Activated T-helper 1 cell treated with anti-CD3 and anti-CD28 coated beads, Interleukin-12 subunit alpha, Interleukin-12 subunit beta, Interleukin-2, Interleukin-4 antibody, amounts not matched to agents 30 ng/mL and 10 ng/mL and 1 ng/mL, durations not matched to agents 14 hours and 24 hours and 36 hours (primary cell): ENCODE measurements at regions not wholly inside any gene's neighbourhood (a gene's known extent, or its start where the extent isn't known, plus 50 kb on each side); places are given as distances from the start of the nearest gene placed in this dataset.

ENCODE experiments used
- DNase-seq: peaks from one replicate; pipeline ENCODE4 v3.0.0; 2021; ENCODE audit warnings: low spot score
- H3K27ac Mint-ChIP-seq: one replicate; pipeline ENCODE4 v1.8.0; 2021; ENCODE audit warnings: mild to moderate bottlenecking, mixed read lengths
- H3K27me3 Mint-ChIP-seq: one replicate; pipeline ENCODE4 v1.8.0; 2022; ENCODE audit warnings: mild to moderate bottlenecking, moderate library complexity, mixed read lengths; ENCODE audit not compliant: insufficient read depth
- H3K36me3 Mint-ChIP-seq: one replicate; pipeline ENCODE4 v1.8.0; 2021; ENCODE audit warnings: low read depth, mixed read lengths
- H3K4me1 Mint-ChIP-seq: one replicate; pipeline ENCODE4 v1.8.0; 2021; ENCODE audit warnings: low read depth, mixed read lengths
- H3K4me3 Mint-ChIP-seq: one replicate; pipeline ENCODE4 v1.8.0; 2021; ENCODE audit warnings: mild to moderate bottlenecking, moderate library complexity, mixed read lengths
- H3K9me3 Mint-ChIP-seq: one replicate; pipeline ENCODE4 v1.8.0; 2021; ENCODE audit warnings: mixed read lengths
- intact Hi-C: fragments of 100-400 bp; cut with micrococcal nuclease; formaldehyde crosslinking; loops from one replicate; pipeline ENCODE4 v1.15.1; 2024

DNA sequence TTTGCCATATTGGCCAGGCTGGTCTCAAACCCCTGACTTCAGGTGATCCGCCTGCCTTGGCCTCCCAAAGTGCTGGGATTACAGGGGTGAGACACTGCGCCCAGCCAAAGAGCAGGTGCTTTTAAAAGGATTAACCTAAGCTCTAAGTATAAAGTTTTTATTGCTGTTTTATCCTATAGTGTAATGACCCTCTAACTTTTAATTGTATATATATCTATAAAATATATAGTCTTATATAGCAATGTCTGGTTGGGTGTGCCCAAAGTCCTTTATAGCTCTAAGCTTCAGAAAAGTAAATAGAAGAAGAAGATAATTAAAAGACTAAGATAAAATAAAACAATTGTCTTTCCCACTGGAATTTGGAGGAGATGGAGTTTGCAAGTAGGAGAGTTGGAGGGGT is 73.8 kb upstream of the ATP5PO start:
- Mint-ChIP-seq H3K27me3 (no peaks in the 10 kb centered on the region), H3K27ac (no peak overlapping the region), H3K36me3 (peaks cover 15% of the 10 kb centered on the region), H3K4me3 (no peak overlapping the region), H3K4me1 (peaks cover 18% of the 10 kb centered on the region), H3K9me3 (peaks cover 12% of the 10 kb centered on the region)
- no peak for DNase-seq
- intact Hi-C loops, result no loop called here

DNA sequence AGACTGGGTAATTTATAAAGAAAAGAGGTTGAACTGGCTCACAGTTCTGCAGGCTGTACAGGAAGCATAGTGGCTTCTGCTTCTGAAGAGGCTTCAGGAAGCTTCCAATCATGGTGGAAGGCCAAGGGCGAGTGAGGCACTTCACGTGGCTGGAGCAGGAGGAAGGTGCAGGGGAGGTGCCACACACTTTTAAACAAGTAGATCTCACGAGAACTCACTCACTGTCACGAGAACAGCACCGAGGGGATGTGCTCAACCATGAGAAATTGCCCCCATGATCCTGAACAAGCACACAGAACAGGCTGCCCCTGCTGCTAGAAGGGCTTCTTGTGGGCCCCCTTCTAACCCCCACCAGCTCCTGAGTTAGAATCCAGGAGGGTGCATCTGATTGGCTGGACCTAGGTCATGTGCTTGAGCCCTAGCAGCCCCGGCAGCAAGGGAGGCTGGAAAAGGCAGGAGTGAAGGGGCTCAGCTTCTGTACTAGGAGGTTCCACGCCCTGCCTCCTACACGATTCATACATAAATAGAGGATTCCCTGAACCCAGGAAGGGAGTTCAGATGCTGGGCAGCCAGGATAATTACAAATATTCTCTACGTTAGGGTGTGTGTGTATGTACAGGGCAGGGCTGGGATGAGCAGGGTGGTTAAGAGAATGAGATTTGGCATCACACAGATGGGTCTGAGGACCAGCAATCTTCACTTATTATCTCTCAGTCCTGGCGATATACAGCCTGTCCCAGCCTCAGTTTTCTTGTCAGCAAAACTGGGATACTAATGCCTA is 72.8 kb upstream of the ATP5PO start:
- no peak for DNase-seq
- Mint-ChIP-seq H3K4me1 (peaks cover 21% of the 10 kb centered on the region), H3K9me3 (peaks cover 12% of the 10 kb centered on the region), H3K27ac (no peak overlapping the region), H3K4me3 (no peak overlapping the region), H3K36me3 (peaks cover 16% of the 10 kb centered on the region), H3K27me3 (no peaks in the 10 kb centered on the region)
- intact Hi-C loops, result no loop called here

GRCh38 chr21:33987461-33987860 is 71.9 kb upstream of the ATP5PO start:
- H3K27ac Mint-ChIP-seq, result no peak overlapping the region
- H3K9me3 Mint-ChIP-seq, result peaks cover 11% of the 10 kb centered on the region
- no peak overlapping the region for H3K4me3 Mint-ChIP-seq
- peaks cover 16% of the 10 kb centered on the region for H3K36me3 Mint-ChIP-seq
- H3K27me3 Mint-ChIP-seq, result no peaks in the 10 kb centered on the region
- intact Hi-C loops, result no loop called here
- H3K4me1 Mint-ChIP-seq, result peaks cover 21% of the 10 kb centered on the region
- DNase-seq, result no peak

DNA sequence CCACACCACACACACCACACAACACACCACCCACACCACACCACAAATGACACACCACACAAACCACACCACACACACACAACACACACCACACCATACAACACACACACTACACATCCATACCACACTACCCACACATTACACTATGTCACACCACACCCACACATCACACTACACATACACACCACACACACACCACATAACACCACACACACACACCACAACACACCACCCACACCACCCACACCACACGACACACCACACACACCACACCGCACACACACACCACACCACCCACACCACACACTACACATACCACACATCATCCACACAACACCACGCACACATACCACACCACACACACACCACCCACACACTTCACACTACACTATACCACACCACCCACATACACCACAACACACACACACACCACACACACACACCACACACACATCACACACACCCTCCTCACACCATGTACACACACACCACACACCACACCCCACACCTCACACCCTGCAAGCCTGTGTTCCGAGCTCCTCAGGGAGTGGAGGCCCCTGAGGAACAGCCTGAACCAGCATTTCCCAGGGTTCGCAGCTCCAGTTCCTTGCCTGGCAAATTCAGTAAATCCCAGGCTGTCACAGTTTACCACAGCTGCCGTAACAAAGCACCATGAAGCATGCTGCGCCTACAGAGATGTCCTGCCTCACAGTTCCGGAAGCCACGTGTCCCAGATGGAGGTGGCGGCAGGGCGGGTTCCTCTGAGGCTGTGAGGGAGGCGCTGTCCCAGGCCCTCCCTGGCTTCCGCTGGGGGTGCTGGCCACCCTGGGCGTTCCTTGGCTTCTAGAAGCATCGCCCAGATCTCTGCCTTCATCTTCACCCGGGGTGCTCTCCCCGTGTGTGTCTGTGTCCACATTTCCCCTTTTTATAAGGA is 69.8 kb upstream of the ATP5PO start:
- no peak for DNase-seq
- Mint-ChIP-seq H3K4me3 (peak overlapping the region; percentile 53), H3K27me3 (no peaks in the 10 kb centered on the region), H3K27ac (peak overlapping the region; percentile 83), H3K36me3 (peaks cover 19% of the 10 kb centered on the region), H3K4me1 (peaks cover 33% of the 10 kb centered on the region), H3K9me3 (peaks cover 7% of the 10 kb centered on the region)
- intact Hi-C loops, result no loop called here

DNA sequence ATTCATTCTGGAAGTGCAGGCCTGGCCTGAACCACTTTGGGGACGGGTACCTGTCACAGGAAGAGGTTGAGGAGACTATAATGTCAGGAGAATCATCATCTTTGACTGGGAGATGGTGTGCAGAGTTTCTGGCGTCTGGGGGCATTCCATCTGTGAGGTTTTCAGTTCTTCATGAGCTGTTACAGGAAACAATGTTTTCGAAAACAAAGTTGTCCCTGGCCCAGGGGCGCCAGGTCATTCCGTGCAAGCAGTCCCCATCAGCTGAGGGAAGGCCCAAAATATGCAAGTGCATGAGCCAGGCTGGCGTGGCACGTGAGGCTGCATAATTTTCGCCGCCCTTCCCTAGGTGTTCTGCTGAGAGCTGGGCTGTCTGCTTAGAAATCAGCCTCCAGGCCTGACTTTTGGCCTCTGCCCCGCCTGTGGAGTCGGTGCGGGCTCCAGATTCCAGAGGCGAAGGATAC is 68.4 kb upstream of the ATP5PO start:
- Mint-ChIP-seq H3K4me1 (peaks cover 40% of the 10 kb centered on the region), H3K27ac (no peak overlapping the region), H3K36me3 (peaks cover 21% of the 10 kb centered on the region), H3K4me3 (no peak overlapping the region), H3K27me3 (no peaks in the 10 kb centered on the region), H3K9me3 (peaks cover 7% of the 10 kb centered on the region)
- no peak for DNase-seq
- intact Hi-C loops, result loop anchor here (1.0 kb wide), 1 partner anchor 8 kb away; no protein-coding TSS in a partner anchor

DNA sequence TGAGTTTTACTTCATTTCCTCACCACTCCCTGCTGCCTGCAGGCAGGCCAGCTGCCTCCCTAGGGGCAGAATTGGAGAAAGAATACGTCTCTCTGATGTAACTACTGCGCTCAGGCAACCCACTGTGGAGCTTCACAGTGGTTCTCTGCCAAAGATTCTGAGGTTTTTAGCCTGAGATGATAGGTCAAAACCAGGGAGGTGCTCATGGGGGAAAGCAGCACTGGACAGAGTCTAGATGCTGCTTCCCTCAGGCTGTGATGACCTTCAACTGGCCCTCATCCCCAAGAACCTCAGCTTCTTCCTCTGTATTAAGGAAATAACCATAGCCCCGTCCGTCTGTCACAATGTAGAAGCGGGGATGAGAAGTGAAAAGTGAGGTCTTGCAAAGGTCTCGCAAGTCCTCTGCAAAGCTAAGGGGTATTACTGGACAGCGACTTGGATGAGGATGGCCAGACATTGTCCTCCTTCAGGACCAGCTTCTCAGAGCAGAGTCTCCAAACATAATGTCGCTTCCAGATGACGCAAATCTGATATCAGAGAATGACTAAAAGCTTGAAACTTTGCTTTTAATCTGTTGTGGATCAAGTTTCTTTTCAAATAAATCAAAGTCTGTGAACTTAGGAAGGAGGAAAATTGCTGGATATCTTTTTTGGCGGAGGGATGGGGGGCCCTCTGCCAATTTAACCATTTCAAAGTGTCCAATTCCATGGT is 65.9 kb upstream of the ATP5PO start:
- Mint-ChIP-seq H3K27ac (no peak overlapping the region), H3K4me3 (no peak overlapping the region), H3K27me3 (no peaks in the 10 kb centered on the region), H3K36me3 (peaks cover 21% of the 10 kb centered on the region), H3K9me3 (peaks cover 7% of the 10 kb centered on the region), H3K4me1 (peaks cover 65% of the 10 kb centered on the region)
- DNase-seq, result no peak
- intact Hi-C loops, result no loop called here

DNA sequence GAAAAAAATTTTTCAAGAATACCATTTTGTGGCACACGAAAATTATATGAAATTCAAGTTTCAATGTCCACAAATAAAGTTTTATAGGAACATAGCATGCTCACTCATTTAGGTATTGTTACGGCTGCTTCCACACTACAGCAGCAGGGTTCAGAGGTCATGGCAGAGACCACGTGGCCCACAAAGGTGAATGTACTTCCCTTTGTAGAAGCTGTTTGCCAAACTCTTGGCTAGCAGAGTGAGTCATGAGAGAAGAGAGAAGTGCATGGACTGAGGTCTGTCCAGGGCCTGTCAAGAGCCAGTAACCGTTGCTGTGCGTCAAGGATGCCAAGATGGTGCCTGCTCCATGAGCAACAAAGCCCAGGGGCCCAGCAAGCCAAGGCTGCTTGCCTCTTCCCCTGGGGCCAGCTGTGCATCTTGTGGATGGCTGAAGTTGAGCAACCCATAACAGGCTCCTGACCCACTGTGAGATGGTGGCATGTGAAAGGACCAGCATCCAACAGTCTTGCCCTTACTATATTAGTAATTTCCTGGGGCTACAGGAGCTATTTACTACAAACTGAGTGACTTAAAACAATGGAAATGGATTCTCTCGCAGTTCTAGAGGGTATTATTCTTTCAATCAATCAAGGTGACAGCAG is 64.8 kb upstream of the ATP5PO start:
- intact Hi-C loops, result no loop called here

GRCh38 chr21:33978585-33978984 is 63.0 kb upstream of the ATP5PO start:
- no peak overlapping the region for H3K4me3 Mint-ChIP-seq
- peaks cover 4% of the 10 kb centered on the region for H3K9me3 Mint-ChIP-seq
- no peaks in the 10 kb centered on the region for H3K27me3 Mint-ChIP-seq
- DNase-seq, result no peak
- peaks cover 12% of the 10 kb centered on the region for H3K36me3 Mint-ChIP-seq
- peak overlapping the region; percentile 50 for H3K27ac Mint-ChIP-seq
- H3K4me1 Mint-ChIP-seq, result peaks cover 71% of the 10 kb centered on the region
- intact Hi-C loops, result loop anchor here (5.0 kb wide), 2 partner anchors 41 to 369 kb away; no protein-coding TSS in a partner anchor

More for the DNA sequence above, 64.8 kb upstream of the ATP5PO start:
- Mint-ChIP-seq H3K9me3 (peaks cover 5% of the 10 kb centered on the region), H3K27ac (no peak overlapping the region), H3K4me3 (no peak overlapping the region), H3K4me1 (peaks cover 68% of the 10 kb centered on the region), H3K36me3 (peaks cover 19% of the 10 kb centered on the region), H3K27me3 (no peaks in the 10 kb centered on the region)
- no peak for DNase-seq

DNA sequence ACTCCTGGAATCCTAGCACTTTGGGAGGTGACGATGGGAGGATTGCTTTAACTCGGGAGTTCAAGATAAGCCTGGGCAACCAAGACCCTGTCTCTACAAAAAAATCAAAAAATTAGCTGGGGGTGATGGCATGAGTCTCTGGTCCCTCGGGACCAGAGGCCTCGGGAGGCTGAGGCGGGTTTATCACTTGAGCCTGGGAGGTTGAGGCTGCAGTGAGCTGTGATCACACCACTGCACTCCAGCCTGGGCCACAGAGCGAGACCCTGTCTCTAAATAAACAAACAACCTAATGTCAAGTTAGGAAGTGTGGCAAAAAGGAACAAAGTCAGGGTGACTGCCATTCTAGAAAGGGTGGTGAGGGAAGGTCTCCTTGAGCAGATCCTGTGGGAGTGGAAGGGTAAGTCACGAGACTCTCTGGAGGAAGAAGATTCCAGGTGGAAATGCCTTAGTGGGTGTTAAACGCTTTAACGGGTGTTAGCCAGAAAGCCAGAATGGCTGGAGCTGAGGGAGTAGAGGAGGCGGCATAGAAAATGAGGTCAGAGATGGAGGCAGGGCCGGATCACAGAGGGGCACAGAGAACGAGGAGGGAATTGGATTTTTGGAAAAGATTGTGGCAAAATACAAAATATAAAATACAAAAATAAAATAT is 62.2 kb upstream of the ATP5PO start:
- Mint-ChIP-seq H3K36me3 (peaks cover 12% of the 10 kb centered on the region), H3K4me3 (no peak overlapping the region), H3K4me1 (peaks cover 71% of the 10 kb centered on the region), H3K27me3 (no peaks in the 10 kb centered on the region), H3K27ac (peak overlapping the region; percentile 100), H3K9me3 (peaks cover 4% of the 10 kb centered on the region)
- intact Hi-C loops, result loop anchor here (2.0 to 5.0 kb wide), 5 partner anchors 41 to 369 kb away; no protein-coding TSS in a partner anchor
- no peak for DNase-seq

DNA sequence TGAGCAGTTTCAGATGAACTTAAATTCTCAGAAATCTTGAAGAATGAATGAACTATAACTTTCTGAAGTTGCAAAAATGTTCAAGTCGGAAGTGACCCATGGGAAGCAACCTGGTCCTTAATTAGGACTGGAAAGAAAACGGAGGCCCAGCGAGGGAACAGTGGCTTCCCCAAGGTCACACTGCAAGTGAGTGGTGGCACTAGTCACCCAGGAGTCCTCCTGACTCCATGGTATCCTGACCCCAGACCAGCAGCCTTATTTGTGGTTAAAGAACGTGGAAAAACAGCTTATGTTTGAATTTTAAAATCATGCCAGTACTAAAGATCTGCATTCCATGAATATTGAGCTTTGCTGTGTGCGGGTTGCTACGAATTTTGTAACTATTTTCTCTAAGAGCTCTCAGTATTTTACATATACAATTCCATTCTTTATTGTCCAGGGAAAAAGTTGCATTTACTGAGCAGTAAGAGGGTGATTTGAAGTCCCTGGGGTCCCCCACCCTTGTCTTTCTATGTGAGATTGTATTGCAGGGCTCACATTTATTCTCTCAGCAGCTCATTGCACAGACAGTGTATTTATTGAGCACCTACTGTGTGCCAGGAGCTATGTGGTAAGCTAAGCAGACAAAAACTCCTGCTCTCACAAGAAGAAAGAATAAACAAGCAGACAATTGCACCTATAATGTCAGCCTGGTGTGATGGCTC is 61.6 kb upstream of the ATP5PO start:
- H3K9me3 Mint-ChIP-seq, result peaks cover 4% of the 10 kb centered on the region

More for the DNA sequence above, 61.6 kb upstream of the ATP5PO start:
- no peak for DNase-seq
- peak overlapping the region; percentile 100 for H3K27ac Mint-ChIP-seq
- H3K4me3 Mint-ChIP-seq, result peak overlapping the region; percentile 75
- H3K36me3 Mint-ChIP-seq, result peaks cover 12% of the 10 kb centered on the region
- no peaks in the 10 kb centered on the region for H3K27me3 Mint-ChIP-seq
- intact Hi-C loops, result loop anchor here (2.0 to 5.0 kb wide), 5 partner anchors 40 to 370 kb away; no protein-coding TSS in a partner anchor
- H3K4me1 Mint-ChIP-seq, result peaks cover 71% of the 10 kb centered on the region
